ENCODE measurements at regions not wholly inside any gene's neighbourhood (a gene's known extent, or its start where the extent isn't known, plus 50 kb on each side); places are given as distances from the start of the nearest gene placed in this dataset.

GRCh38 chr3:102124282-102124681 is 275.0 kb downstream of the NFKBIZ start:
- H3K36me3 ChIP-seq (ENCODE audit: control insufficient read depth in 4 of 4, insufficient read depth in 3 of 4, low read depth in 1 of 4, low read length in 3 of 4): no peaks in the 10 kb centered on the region
- WGBS: 26% methylated on average over 2 of the region's 2 CpGs
- peak overlapping the region; percentile 74 to 84 for H3K27ac ChIP-seq (ENCODE audit: low read depth in 1 of 2, low read length in 2 of 2)
- peaks cover 0 to 17% (median 15%) of the 10 kb centered on the region in 4 donors for H3K4me1 ChIP-seq (ENCODE audit: control insufficient read depth in 4 of 4, insufficient read depth in 4 of 4, low read length in 3 of 4)
- H3K9me3 ChIP-seq (ENCODE audit: control insufficient read depth in 4 of 4, low read length in 3 of 4): peaks cover 0 to 3% (median under 1%) of the 10 kb centered on the region in 4 donors
- no peak overlapping the region for H3K9ac ChIP-seq (ENCODE audit: low read depth in 1 of 2, low read length in 2 of 2)
- no peaks in the 10 kb centered on the region for H3K27me3 ChIP-seq (ENCODE audit: control insufficient read depth in 4 of 4, insufficient read depth in 4 of 4, low read length in 3 of 4)
- no peak for DNase-seq (ENCODE audit: low spot score)
- no peak for TF ChIP-seq TAF1 (conservative IDR thresholded peaks at IDR 0.05)
- TF ChIP-seq RAD21 (IDR thresholded peaks at IDR 0.05): peak in 1 of 2 donors; percentile 41
- no peak for TF ChIP-seq JUND (IDR thresholded peaks at IDR 0.05)
- TF ChIP-seq SP1 (IDR thresholded peaks at IDR 0.05): peak; percentile 47
- no peak for TF ChIP-seq FOXA2 (IDR thresholded peaks at IDR 0.05)
- TF ChIP-seq RXRA (IDR thresholded peaks at IDR 0.05): peak; percentile 24 to 36
- no peak for TF ChIP-seq EGR1 (IDR thresholded peaks at IDR 0.05; ENCODE audit: low read depth in 2 of 2)
- TF ChIP-seq HNF4G (IDR thresholded peaks at IDR 0.05): peak; percentile 16
- no peak for TF ChIP-seq YY1 (IDR thresholded peaks at IDR 0.05)
- no peak for TF ChIP-seq FOXA1 (IDR thresholded peaks at IDR 0.05)
- TF ChIP-seq MAX (IDR thresholded peaks at IDR 0.05): no peak
- TF ChIP-seq REST (IDR thresholded peaks at IDR 0.05): no peak
- no peak for TF ChIP-seq ATF3 (IDR thresholded peaks at IDR 0.05)
- TF ChIP-seq NR2F2 (IDR thresholded peaks at IDR 0.05): no peak
- no peak for TF ChIP-seq CTCF (IDR thresholded peaks at IDR 0.05; ENCODE audit: low read depth, low read length, missing input control)
- no peak for TF ChIP-seq GABPA (IDR thresholded peaks at IDR 0.05 in 1 of 2, conservative IDR thresholded peaks at IDR 0.05 in 1 of 2)
- TF ChIP-seq ZBTB33 (IDR thresholded peaks at IDR 0.05): peak; percentile 39
- TF ChIP-seq HNF4A (conservative IDR thresholded peaks at IDR 0.05): peak; percentile 37 to 42
- no peak overlapping the region for H3K4me3 ChIP-seq (ENCODE audit: low read depth in 1 of 3, low read length in 3 of 3)
